Transverse colon (tissue), 3 donors: ENCODE measurements at regions not wholly inside any gene's neighbourhood (a gene's known extent, or its start where the extent isn't known, plus 50 kb on each side); places are given as distances from the start of the nearest gene placed in this dataset.

ENCODE experiments used
- EP300 ChIP-seq: sonication (generic); formaldehyde crosslinking; IDR thresholded peaks from one replicate; pipeline ENCODE4 v1.6.1; 2017; ENCODE audit warnings: antibody characterized with exemption, low read depth
- POLR2A ChIP-seq: fragments of 450-650 bp; IDR thresholded peaks from one replicate; pipeline ENCODE4 v1.6.1; 2016; ENCODE audit warnings: antibody characterized with exemption, mild to moderate bottlenecking, moderate library complexity
- POLR2AphosphoS5 ChIP-seq, 3 donors: sonication (generic); formaldehyde crosslinking; IDR thresholded peaks; one replicate each; pipeline ENCODE4 v1.6.1; 2016; ENCODE audit warnings: antibody characterized with exemption in 3 of 3

GRCh38 chr5:74482990-74483389 lies 157.5 kb downstream of the ENC1 start:
- TF ChIP-seq POLR2A (no peak), POLR2AphosphoS5 (IDR thresholded peaks at IDR 0.05) (no peak), EP300 (no peak)
